GM21528 (cell line): ENCODE measurements at regions not wholly inside any gene's neighbourhood (a gene's known extent, or its start where the extent isn't known, plus 50 kb on each side); places are given as distances from the start of the nearest gene placed in this dataset.
"Not testable (repeated sequence)": the region's sequence is repeated elsewhere in the genome, so short reads cannot be mapped to it uniquely, and the experiment has no call there.

Experiments
- ATAC-seq: cut with Tn5 transposase; IDR thresholded peaks from one replicate; pipeline ENCODE4 v1.9.1; 2021; ENCODE audit warnings: mild to moderate bottlenecking, moderate library complexity; ENCODE audit not compliant: unreplicated experiment, low FRiP score

- no peak for ATAC-seq
These were observed 182.1 kb upstream of the SALL3 start for GRCh38 chr18:78797499-78797898.

GRCh38 chr18:78798402-78799175 is 181.0 kb upstream of the SALL3 start:
- ATAC-seq = no peak

- ATAC-seq = no peak
These were observed 180.1 kb upstream of the SALL3 start for GRCh38 chr18:78799382-78800089.

GRCh38 chr18:78800102-78800851 is 179.3 kb upstream of the SALL3 start:
- ATAC-seq = not testable (repeated sequence)

GRCh38 chr18:78801011-78801410 is 178.6 kb upstream of the SALL3 start:
- no peak for ATAC-seq

GRCh38 chr18:78803104-78803503 is 176.5 kb upstream of the SALL3 start:
- ATAC-seq = no peak

GRCh38 chr18:78804206-78805030 is 175.2 kb upstream of the SALL3 start:
- no peak for ATAC-seq

GRCh38 chr18:78805840-78806239 is 173.8 kb upstream of the SALL3 start:
- no peak for ATAC-seq

- ATAC-seq = no peak
These were observed 171.9 kb upstream of the SALL3 start for GRCh38 chr18:78807668-78808067.

- ATAC-seq = no peak
These were observed 169.8 kb upstream of the SALL3 start for GRCh38 chr18:78809845-78810244.

- no peak for ATAC-seq
These were observed 168.9 kb upstream of the SALL3 start for GRCh38 chr18:78810706-78811105.

- no peak for ATAC-seq
These were observed 167.6 kb upstream of the SALL3 start for GRCh38 chr18:78812067-78812466.

- ATAC-seq = no peak
These were observed 166.5 kb upstream of the SALL3 start for GRCh38 chr18:78813156-78813555.

GRCh38 chr18:78813936-78814710 is 165.5 kb upstream of the SALL3 start:
- ATAC-seq = no peak

- ATAC-seq = no peak
These were observed 164.9 kb upstream of the SALL3 start for GRCh38 chr18:78814766-78815165.

GRCh38 chr18:78816114-78816513 is 163.5 kb upstream of the SALL3 start:
- no peak for ATAC-seq

GRCh38 chr18:78816916-78817315 is 162.7 kb upstream of the SALL3 start:
- no peak for ATAC-seq

- no peak for ATAC-seq
These were observed 161.1 kb upstream of the SALL3 start for GRCh38 chr18:78818495-78818894.

- no peak for ATAC-seq
These were observed 160.7 kb upstream of the SALL3 start for GRCh38 chr18:78818961-78819360.
